GM23248 (cell line): ENCODE measurements at regions not wholly inside any gene's neighbourhood (a gene's known extent, or its start where the extent isn't known, plus 50 kb on each side); places are given as distances from the start of the nearest gene placed in this dataset.

ENCODE experiments used
- DNase-seq: peaks from one replicate; pipeline ENCODE4 v3.0.0-alpha.2; 2015
- H2AFZ ChIP-seq: fragments of 200-600 bp; sonication (generic); 2 replicates; pipeline ENCODE4 v1.6.1; 2016; ENCODE audit warnings: antibody characterized with exemption
- H3F3A ChIP-seq: fragments of 200-600 bp; sonication (generic); 2 replicates; pipeline ENCODE4 v1.6.1; 2016; ENCODE audit warnings: mild to moderate bottlenecking, antibody characterized with exemption, mixed run types; ENCODE audit not compliant: insufficient read depth
- H3K27ac ChIP-seq: fragments of 200-600 bp; sonication (generic); 2 replicates; pipeline ENCODE4 v1.5.1; 2016; ENCODE audit warnings: mild to moderate bottlenecking
- H3K27me3 ChIP-seq: fragments of 200-600 bp; sonication (generic); replicated peaks from 2 replicates; pipeline ENCODE4 v1.6.1; 2016; ENCODE audit warnings: mild to moderate bottlenecking; ENCODE audit not compliant: insufficient read depth
- H3K36me3 ChIP-seq: fragments of 200-600 bp; sonication (generic); 2 replicates; pipeline ENCODE4 v1.6.1; 2016; ENCODE audit warnings: low read depth, mild to moderate bottlenecking
- H3K4me1 ChIP-seq: fragments of 200-600 bp; sonication (generic); 2 replicates; pipeline ENCODE4 v1.6.1; 2016; ENCODE audit warnings: mild to moderate bottlenecking; ENCODE audit not compliant: insufficient read depth
- H3K4me2 ChIP-seq: fragments of 200-600 bp; sonication (generic); one replicate; pipeline ENCODE4 v1.6.1; 2016; ENCODE audit warnings: mild to moderate bottlenecking; ENCODE audit not compliant: unreplicated experiment
- H3K4me3 ChIP-seq: fragments of 200-600 bp; sonication (generic); 2 replicates; pipeline ENCODE4 v1.5.1; 2016; ENCODE audit warnings: mild to moderate bottlenecking
- H3K79me2 ChIP-seq: fragments of 200-600 bp; sonication (generic); 2 replicates; pipeline ENCODE4 v1.6.1; 2016; ENCODE audit warnings: mild to moderate bottlenecking; ENCODE audit not compliant: insufficient read depth
- H3K9ac ChIP-seq: fragments of 200-600 bp; sonication (generic); 2 replicates; pipeline ENCODE4 v1.6.1; 2016; ENCODE audit warnings: mild to moderate bottlenecking
- H3K9me2 ChIP-seq: fragments of 200-600 bp; sonication (generic); 2 replicates; pipeline ENCODE4 v1.6.1; 2016; ENCODE audit warnings: mixed run types, mild to moderate bottlenecking, moderate library complexity; ENCODE audit not compliant: insufficient read depth
- H3K9me3 ChIP-seq: fragments of 200-600 bp; sonication (generic); one replicate; pipeline ENCODE4 v1.6.1; 2017; ENCODE audit warnings: low read depth
- H4K20me1 ChIP-seq: fragments of 200-600 bp; sonication (generic); 2 replicates; pipeline ENCODE4 v1.6.0; 2016; ENCODE audit not compliant: insufficient read depth
- EZH2 ChIP-seq: fragments of 200-600 bp; sonication (generic); IDR thresholded peaks from 2 replicates; pipeline ENCODE4 v1.6.1; 2018; ENCODE audit warnings: antibody characterized with exemption, mild to moderate bottlenecking; ENCODE audit not compliant: insufficient read depth, poor library complexity, severe bottlenecking
- EZH2phosphoT487 ChIP-seq: fragments of 200-600 bp; sonication (generic); IDR thresholded peaks from 2 replicates; pipeline ENCODE4 v1.6.1; 2018; ENCODE audit warnings: antibody characterized with exemption, moderate library complexity, mild to moderate bottlenecking, low read depth; ENCODE audit not compliant: insufficient read depth
- WGBS, 2 experiments: methylation state at CpG; one replicate each; pipeline ENCODE4 v1.1.6; 2015 to 2017; ENCODE audit warnings: low lambda C conversion rate in 2 of 2, low coverage in 1 of 2; ENCODE audit errors: missing lambda C conversion rate in 2 of 2; 5-methylcytosine and 5-hydroxymethylcytosine counted together
- in situ Hi-C: fragments of 300-500 bp; cut with MboI; formaldehyde crosslinking; loops from 2 replicates; pipeline ENCODE4 v1.15.0; 2020

DNA sequence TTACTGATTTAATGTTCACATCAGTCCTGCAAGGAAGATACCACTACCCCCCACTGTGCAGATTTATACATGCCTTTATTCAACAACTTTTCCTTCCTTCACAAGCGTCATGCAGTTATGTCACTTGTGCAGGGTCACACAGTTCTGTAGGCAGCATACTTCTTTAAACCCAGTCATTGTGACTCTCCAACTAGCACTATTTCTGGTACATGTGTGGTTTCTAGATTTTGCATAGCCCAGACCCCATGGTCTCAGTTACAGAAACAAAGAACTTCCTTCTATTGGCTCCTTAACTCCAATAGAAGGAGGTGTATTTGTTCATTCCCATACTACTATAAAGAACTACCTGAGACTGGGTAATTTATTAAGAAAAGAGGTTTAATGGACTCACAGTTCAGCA is 333.1 kb downstream of the ZNF516 start:
- in situ Hi-C loops: no loop called here
- TF ChIP-seq EZH2 (no peak), EZH2phosphoT487 (no peak)

GRCh38 chr18:76153691-76154090 is 341.4 kb downstream of the ZNF516 start:
- Histone ChIP-seq H3F3A (no peaks in the 10 kb centered on the region), H3K27me3 (no peaks in the 10 kb centered on the region), H3K27ac (no peak overlapping the region), H3K9me3 (no peaks in the 10 kb centered on the region), H3K9ac (no peak overlapping the region), H4K20me1 (no peaks in the 10 kb centered on the region), H3K9me2 (no peaks in the 10 kb centered on the region), H3K4me2 (no peak overlapping the region), H3K36me3 (no peaks in the 10 kb centered on the region), H3K79me2 (no peaks in the 10 kb centered on the region), H2AFZ (no peak overlapping the region), H3K4me3 (no peak overlapping the region), H3K4me1 (no peaks in the 10 kb centered on the region)
- WGBS, 2 experiments: 52 to 56% methylated on average over 16 to 17 of the region's 17 CpGs
- TF ChIP-seq EZH2 (no peak), EZH2phosphoT487 (no peak)
- DNase-seq: no peak
- in situ Hi-C loops: no loop called here

More for the DNA sequence above, 333.1 kb downstream of the ZNF516 start:
- Histone ChIP-seq H3K79me2 (no peaks in the 10 kb centered on the region), H3K4me1 (no peaks in the 10 kb centered on the region), H3F3A (no peaks in the 10 kb centered on the region), H2AFZ (no peak overlapping the region), H3K9ac (no peak overlapping the region), H3K9me3 (no peaks in the 10 kb centered on the region), H3K36me3 (no peaks in the 10 kb centered on the region), H3K27ac (no peak overlapping the region), H3K4me2 (no peak overlapping the region), H3K9me2 (no peaks in the 10 kb centered on the region), H3K27me3 (no peaks in the 10 kb centered on the region), H4K20me1 (no peaks in the 10 kb centered on the region), H3K4me3 (no peak overlapping the region)
- WGBS, 2 experiments: 47 to 57% methylated on average over 1 of the region's 1 CpG
- no peak for DNase-seq

DNA sequence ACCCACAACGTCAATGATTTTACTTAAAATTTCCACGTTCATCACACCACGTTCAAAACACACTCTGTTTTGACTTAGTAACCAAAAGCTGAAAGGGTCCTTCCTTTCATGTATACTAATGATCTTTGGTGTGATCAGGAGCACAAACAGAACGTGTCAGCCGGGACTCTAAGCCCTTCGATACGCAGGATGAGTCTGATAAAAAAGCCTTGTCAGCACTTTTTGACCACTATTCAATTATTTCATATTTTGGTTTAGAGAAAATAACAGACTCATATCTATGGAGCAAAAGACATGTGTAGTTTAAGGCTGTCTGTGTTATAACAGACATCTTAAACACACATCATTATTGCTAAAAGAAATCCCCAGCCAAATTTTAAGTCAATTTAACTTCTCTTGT is 345.3 kb downstream of the ZNF516 start:
- H3K4me1 ChIP-seq: no peaks in the 10 kb centered on the region
- no peak overlapping the region for H3K27ac ChIP-seq
- H3K4me2 ChIP-seq: no peak overlapping the region
- H2AFZ ChIP-seq: no peak overlapping the region
- in situ Hi-C loops: no loop called here
- TF ChIP-seq EZH2phosphoT487 (no peak), EZH2 (no peak)
- H3K9ac ChIP-seq: no peak overlapping the region
- no peaks in the 10 kb centered on the region for H3K36me3 ChIP-seq
- no peaks in the 10 kb centered on the region for H3K79me2 ChIP-seq
- H3K27me3 ChIP-seq: no peaks in the 10 kb centered on the region
- H3K9me3 ChIP-seq: no peaks in the 10 kb centered on the region
- DNase-seq: no peak
- H4K20me1 ChIP-seq: no peaks in the 10 kb centered on the region
- no peaks in the 10 kb centered on the region for H3K9me2 ChIP-seq
- no peaks in the 10 kb centered on the region for H3F3A ChIP-seq
- H3K4me3 ChIP-seq: no peak overlapping the region
- 49 to 54% methylated on average over 7 of the region's 7 CpGs for WGBS, 2 experiments

GRCh38 chr18:76149284-76149683 is 345.8 kb downstream of the ZNF516 start:
- in situ Hi-C loops: no loop called here
- no peak for TF ChIP-seq EZH2
- no peak for TF ChIP-seq EZH2phosphoT487
- Histone ChIP-seq H3K4me3 (no peak overlapping the region), H3K4me1 (no peaks in the 10 kb centered on the region), H3K27me3 (no peaks in the 10 kb centered on the region), H3F3A (no peaks in the 10 kb centered on the region), H3K9ac (no peak overlapping the region), H3K9me3 (no peaks in the 10 kb centered on the region), H3K79me2 (no peaks in the 10 kb centered on the region), H3K27ac (no peak overlapping the region), H3K4me2 (no peak overlapping the region), H3K36me3 (no peaks in the 10 kb centered on the region), H4K20me1 (no peaks in the 10 kb centered on the region), H3K9me2 (no peaks in the 10 kb centered on the region), H2AFZ (no peak overlapping the region)
- DNase-seq: no peak
- WGBS, 2 experiments: 46 to 57% methylated on average over 4 of the region's 4 CpGs
